Astrocyte (in vitro differentiated cells and primary cell): ENCODE measurements at regions not wholly inside any gene's neighbourhood (a gene's known extent, or its start where the extent isn't known, plus 50 kb on each side); places are given as distances from the start of the nearest gene placed in this dataset.

Experiments
- DNase-seq: peaks from one replicate; pipeline ENCODE4 v3.0.0-alpha.2; 2010; ENCODE audit warnings: low read depth
- FAIRE-seq: peaks from 2 replicates; lab custom pipeline; 2011; peaks lifted over from hg19 to GRCh38; lab: Jason Lieb, UNC
- H2AFZ ChIP-seq: 2 replicates; pipeline ENCODE4 v1.6.0; 2012; ENCODE audit warnings: low read depth, low read length, inconsistent platforms
- H3K27ac ChIP-seq: 2 replicates; pipeline ENCODE4 v1.5.1; 2011; ENCODE audit warnings: low read depth, low read length, inconsistent platforms
- H3K27me3 ChIP-seq: 2 replicates; pipeline ENCODE4 v1.6.0; 2011; ENCODE audit warnings: low read length, inconsistent platforms; ENCODE audit not compliant: insufficient read depth
- H3K36me3 ChIP-seq: 2 replicates; pipeline ENCODE4 v1.5.1; 2011; ENCODE audit warnings: low read length, inconsistent platforms; ENCODE audit not compliant: insufficient read depth
- H3K4me1 ChIP-seq: 2 replicates; pipeline ENCODE4 v1.5.1; 2011; ENCODE audit warnings: low read length, inconsistent platforms; ENCODE audit not compliant: insufficient read depth
- H3K4me2 ChIP-seq: 2 replicates; pipeline ENCODE4 v1.6.0; 2012; ENCODE audit warnings: low read length, inconsistent platforms
- H3K4me3 ChIP-seq: 2 replicates; pipeline ENCODE4 v1.5.1; 2011; ENCODE audit warnings: low read depth, mild to moderate bottlenecking, low read length, inconsistent platforms; ENCODE audit not compliant: insufficient read depth
- H3K79me2 ChIP-seq: 2 replicates; pipeline ENCODE4 v1.6.0; 2012; ENCODE audit warnings: mild to moderate bottlenecking, low read length, inconsistent platforms; ENCODE audit not compliant: insufficient read depth
- H3K9ac ChIP-seq: 2 replicates; pipeline ENCODE4 v1.6.0; 2012; ENCODE audit warnings: mild to moderate bottlenecking, low read length, inconsistent platforms
- H3K9me3 ChIP-seq: 2 replicates; pipeline ENCODE4 v1.5.1; 2012; ENCODE audit warnings: low read depth, mild to moderate bottlenecking, low read length, inconsistent platforms; ENCODE audit not compliant: insufficient read depth
- H4K20me1 ChIP-seq: 2 replicates; pipeline ENCODE4 v1.6.0; 2012; ENCODE audit warnings: low read length, inconsistent platforms; ENCODE audit not compliant: insufficient read depth
- H3K27ac Mint-ChIP-seq: one replicate; pipeline ENCODE4 v1.8.0; 2021; ENCODE audit warnings: mild to moderate bottlenecking, mixed read lengths; ENCODE audit not compliant: unreplicated experiment
- H3K27me3 Mint-ChIP-seq: one replicate; pipeline ENCODE4 v1.8.0; 2021; ENCODE audit warnings: low read depth, mixed read lengths; ENCODE audit not compliant: unreplicated experiment
- H3K36me3 Mint-ChIP-seq: one replicate; pipeline ENCODE4 v1.8.0; 2021; ENCODE audit warnings: low read depth, mixed read lengths; ENCODE audit not compliant: unreplicated experiment
- H3K4me1 Mint-ChIP-seq: one replicate; pipeline ENCODE4 v1.8.0; 2021; ENCODE audit warnings: low read depth, mixed read lengths; ENCODE audit not compliant: unreplicated experiment
- H3K4me3 Mint-ChIP-seq: one replicate; pipeline ENCODE4 v1.8.0; 2021; ENCODE audit warnings: mild to moderate bottlenecking, moderate library complexity, mixed read lengths; ENCODE audit not compliant: unreplicated experiment
- H3K9me3 Mint-ChIP-seq: one replicate; pipeline ENCODE4 v1.8.0; 2021; ENCODE audit warnings: mild to moderate bottlenecking, mixed read lengths; ENCODE audit not compliant: unreplicated experiment
- EZH2 ChIP-seq: IDR thresholded peaks from 2 replicates; pipeline ENCODE4 v1.6.1; 2012; ENCODE audit warnings: mild to moderate bottlenecking, low read length, inconsistent platforms; ENCODE audit not compliant: insufficient read depth
- TF ChIP-seq, protein P1 (sequence below): IDR thresholded peaks from 2 replicates; pipeline ENCODE4 v1.5.1; 2011; ENCODE audit warnings: low read depth, mild to moderate bottlenecking, inconsistent platforms, low read length, moderate library complexity; ENCODE audit not compliant: insufficient read depth

DNA sequence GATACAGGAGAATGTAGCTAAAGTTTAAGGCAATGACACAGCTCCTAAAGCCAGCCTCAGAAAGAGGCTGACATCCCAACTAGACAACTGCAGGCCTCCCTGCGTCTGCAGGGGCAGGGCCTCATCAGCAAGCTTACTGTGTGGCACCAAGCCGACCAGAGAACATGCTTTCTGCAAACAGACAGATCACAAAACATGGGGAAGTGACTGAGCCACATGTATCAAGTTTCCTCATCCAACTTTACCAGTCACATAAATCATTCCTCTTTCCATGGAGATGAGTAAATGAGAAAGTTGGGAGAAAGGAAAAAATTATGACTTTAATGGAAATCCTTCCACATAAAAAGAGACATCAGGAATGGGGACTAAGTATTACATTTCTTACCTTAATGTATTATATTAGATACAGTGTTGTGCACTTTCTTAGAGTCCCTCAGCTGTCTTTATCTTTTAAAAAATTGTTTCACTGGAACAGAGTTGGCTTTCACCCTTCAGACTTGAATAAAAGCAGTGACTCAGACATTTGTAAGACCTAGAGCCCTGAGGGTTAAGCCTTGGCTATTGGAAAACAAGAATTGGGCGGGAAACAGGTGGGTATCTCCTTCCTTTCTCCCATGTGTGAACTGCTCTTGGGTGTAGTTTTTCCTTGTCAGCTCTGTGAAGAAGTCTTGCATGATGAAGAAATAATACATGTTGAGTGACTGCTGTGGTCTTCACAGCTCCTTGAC is 305.7 kb upstream of the SNX7 start:
- H3K27ac ChIP-seq, result no peak overlapping the region
- peak overlapping the region; percentile 42 for H3K27ac Mint-ChIP-seq
- FAIRE-seq, result no peak

DNA sequence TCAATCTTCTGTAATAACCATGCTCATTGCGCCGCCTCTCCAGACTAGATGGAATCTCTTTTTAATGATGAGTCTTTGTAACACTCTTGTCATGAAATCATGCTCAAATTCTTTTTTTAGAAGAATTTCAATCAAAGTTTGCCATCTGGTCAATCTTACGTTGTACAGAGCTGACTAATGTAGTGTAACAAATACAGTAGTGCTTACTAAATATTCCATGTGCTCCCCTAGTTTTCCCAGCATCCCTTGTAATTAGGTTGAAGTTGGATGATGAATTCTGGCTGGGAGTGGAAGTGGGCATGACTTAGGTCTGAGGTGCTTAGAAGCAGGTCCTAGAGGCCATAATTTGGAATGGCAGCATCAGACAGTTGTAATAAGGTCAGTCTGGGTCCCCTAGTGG is 309.1 kb upstream of the SNX7 start:
- Histone ChIP-seq H3K4me3 (no peak overlapping the region), H3K9me3 (no peaks in the 10 kb centered on the region), H3K4me1 (no peaks in the 10 kb centered on the region), H4K20me1 (no peaks in the 10 kb centered on the region), H3K79me2 (no peaks in the 10 kb centered on the region), H3K4me2 (no peak overlapping the region), H3K27me3 (no peaks in the 10 kb centered on the region), H2AFZ (no peak overlapping the region), H3K9ac (no peak overlapping the region), H3K27ac (no peak overlapping the region), H3K36me3 (no peaks in the 10 kb centered on the region)
- Mint-ChIP-seq H3K27ac (no peak overlapping the region), H3K27me3 (no peaks in the 10 kb centered on the region), H3K4me3 (no peak overlapping the region), H3K36me3 (no peaks in the 10 kb centered on the region), H3K9me3 (peaks cover 2% of the 10 kb centered on the region), H3K4me1 (peaks cover 14% of the 10 kb centered on the region)
- no peak for DNase-seq
- no peak for FAIRE-seq
- TF ChIP-seq, protein P1, sequence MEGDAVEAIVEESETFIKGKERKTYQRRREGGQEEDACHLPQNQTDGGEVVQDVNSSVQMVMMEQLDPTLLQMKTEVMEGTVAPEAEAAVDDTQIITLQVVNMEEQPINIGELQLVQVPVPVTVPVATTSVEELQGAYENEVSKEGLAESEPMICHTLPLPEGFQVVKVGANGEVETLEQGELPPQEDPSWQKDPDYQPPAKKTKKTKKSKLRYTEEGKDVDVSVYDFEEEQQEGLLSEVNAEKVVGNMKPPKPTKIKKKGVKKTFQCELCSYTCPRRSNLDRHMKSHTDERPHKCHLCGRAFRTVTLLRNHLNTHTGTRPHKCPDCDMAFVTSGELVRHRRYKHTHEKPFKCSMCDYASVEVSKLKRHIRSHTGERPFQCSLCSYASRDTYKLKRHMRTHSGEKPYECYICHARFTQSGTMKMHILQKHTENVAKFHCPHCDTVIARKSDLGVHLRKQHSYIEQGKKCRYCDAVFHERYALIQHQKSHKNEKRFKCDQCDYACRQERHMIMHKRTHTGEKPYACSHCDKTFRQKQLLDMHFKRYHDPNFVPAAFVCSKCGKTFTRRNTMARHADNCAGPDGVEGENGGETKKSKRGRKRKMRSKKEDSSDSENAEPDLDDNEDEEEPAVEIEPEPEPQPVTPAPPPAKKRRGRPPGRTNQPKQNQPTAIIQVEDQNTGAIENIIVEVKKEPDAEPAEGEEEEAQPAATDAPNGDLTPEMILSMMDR, result no peak
- TF ChIP-seq EZH2, result no peak

More for the DNA sequence above, 305.7 kb upstream of the SNX7 start:
- Mint-ChIP-seq H3K4me1 (peaks cover 27% of the 10 kb centered on the region), H3K36me3 (no peaks in the 10 kb centered on the region), H3K9me3 (peaks cover 2% of the 10 kb centered on the region), H3K27me3 (no peaks in the 10 kb centered on the region), H3K4me3 (no peak overlapping the region)
- no peak overlapping the region for H3K4me3 ChIP-seq
- no peak for DNase-seq
- H3K79me2 ChIP-seq, result no peaks in the 10 kb centered on the region
- H2AFZ ChIP-seq, result no peak overlapping the region
- no peaks in the 10 kb centered on the region for H3K4me1 ChIP-seq
- no peaks in the 10 kb centered on the region for H4K20me1 ChIP-seq
- no peak overlapping the region for H3K9ac ChIP-seq
- no peak for TF ChIP-seq EZH2
- TF ChIP-seq, protein P1, result no peak
- no peaks in the 10 kb centered on the region for H3K27me3 ChIP-seq
- H3K36me3 ChIP-seq, result no peaks in the 10 kb centered on the region
- no peaks in the 10 kb centered on the region for H3K9me3 ChIP-seq
- no peak overlapping the region for H3K4me2 ChIP-seq

DNA sequence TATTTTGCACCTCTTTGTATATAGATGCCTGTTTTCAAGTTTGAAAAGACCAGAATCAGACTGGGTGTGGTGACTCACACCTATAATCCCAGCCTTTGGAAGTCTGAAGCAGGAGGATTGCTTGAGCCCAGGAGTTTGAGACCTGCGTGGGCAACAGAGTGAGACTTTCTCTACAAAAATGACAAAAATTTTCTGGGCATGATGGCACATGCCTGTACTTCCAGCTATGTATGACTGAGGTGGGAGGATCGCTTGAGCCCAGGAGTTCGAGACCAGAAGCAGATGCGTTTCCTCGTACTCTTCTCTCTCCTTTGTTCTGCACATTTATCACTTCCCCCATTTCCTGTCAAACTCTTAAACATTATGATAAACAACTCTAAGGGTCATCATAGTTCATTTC is 310.0 kb upstream of the SNX7 start:
- no peaks in the 10 kb centered on the region for H3K36me3 Mint-ChIP-seq
- TF ChIP-seq, protein P1, result no peak
- no peak for TF ChIP-seq EZH2

More for the DNA sequence above, 310.0 kb upstream of the SNX7 start:
- H3K4me3 Mint-ChIP-seq, result no peak overlapping the region
- H3K27ac Mint-ChIP-seq, result no peak overlapping the region
- peaks cover 2% of the 10 kb centered on the region for H3K9me3 Mint-ChIP-seq
- H3K4me1 Mint-ChIP-seq, result peaks cover 14% of the 10 kb centered on the region
- Histone ChIP-seq H3K27ac (no peak overlapping the region), H3K36me3 (no peaks in the 10 kb centered on the region), H2AFZ (no peak overlapping the region), H4K20me1 (no peaks in the 10 kb centered on the region), H3K9me3 (no peaks in the 10 kb centered on the region), H3K4me2 (no peak overlapping the region), H3K4me3 (no peak overlapping the region), H3K9ac (no peak overlapping the region), H3K4me1 (no peaks in the 10 kb centered on the region), H3K27me3 (no peaks in the 10 kb centered on the region), H3K79me2 (no peaks in the 10 kb centered on the region)
- DNase-seq (no peak), FAIRE-seq (no peak)
- H3K27me3 Mint-ChIP-seq, result no peaks in the 10 kb centered on the region
